Adrenal gland (tissue), 5 donors: ENCODE measurements at regions not wholly inside any gene's neighbourhood (a gene's known extent, or its start where the extent isn't known, plus 50 kb on each side); places are given as distances from the start of the nearest gene placed in this dataset.

Experiments
- POLR2A ChIP-seq, 2 donors: fragments of 450-650 bp; IDR thresholded peaks; one replicate each; pipeline ENCODE4 v1.6.1; 2017; ENCODE audit warnings: antibody characterized with exemption in 2 of 2, mild to moderate bottlenecking in 2 of 2, moderate library complexity in 1 of 2
- TF ChIP-seq, protein P1 (sequence below), 6 experiments: fragments of 450-650 bp in 4 of 6; fragments of 200-600 bp in 2 of 6; sonication (generic) in 1 of 6; IDR thresholded peaks; 1 replicate in 5 of 6; 2 replicates in 1 of 6; pipeline versions ENCODE4 v1.5.1 to v1.8.0; 2016 to 2021; ENCODE audit warnings: antibody characterized with exemption in 6 of 6, mild to moderate bottlenecking in 2 of 6, moderate library complexity in 1 of 6
- donor health status: DM: no; HTN: no; CAD: no.

DNA sequence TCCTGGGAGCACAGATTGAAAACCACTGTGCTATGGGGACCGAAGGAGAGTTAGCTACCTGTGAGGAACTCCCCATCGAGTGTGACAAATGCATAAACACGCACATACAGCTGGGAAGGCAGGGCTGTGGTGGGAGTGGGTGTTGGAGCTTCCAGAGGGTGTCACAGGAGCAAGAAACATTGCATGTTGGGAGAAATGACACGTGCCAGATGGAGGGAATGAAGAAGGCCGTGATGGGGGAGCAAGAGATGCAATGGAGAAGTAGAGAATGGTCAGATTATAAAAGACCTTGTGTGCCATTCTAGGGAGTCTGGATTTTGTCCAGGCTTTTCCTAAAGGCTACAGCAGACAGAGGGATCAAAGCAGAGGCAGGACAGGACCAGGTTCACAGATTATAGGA is 91.1 kb upstream of the NDUFV2 start:
- TF ChIP-seq, protein P1, sequence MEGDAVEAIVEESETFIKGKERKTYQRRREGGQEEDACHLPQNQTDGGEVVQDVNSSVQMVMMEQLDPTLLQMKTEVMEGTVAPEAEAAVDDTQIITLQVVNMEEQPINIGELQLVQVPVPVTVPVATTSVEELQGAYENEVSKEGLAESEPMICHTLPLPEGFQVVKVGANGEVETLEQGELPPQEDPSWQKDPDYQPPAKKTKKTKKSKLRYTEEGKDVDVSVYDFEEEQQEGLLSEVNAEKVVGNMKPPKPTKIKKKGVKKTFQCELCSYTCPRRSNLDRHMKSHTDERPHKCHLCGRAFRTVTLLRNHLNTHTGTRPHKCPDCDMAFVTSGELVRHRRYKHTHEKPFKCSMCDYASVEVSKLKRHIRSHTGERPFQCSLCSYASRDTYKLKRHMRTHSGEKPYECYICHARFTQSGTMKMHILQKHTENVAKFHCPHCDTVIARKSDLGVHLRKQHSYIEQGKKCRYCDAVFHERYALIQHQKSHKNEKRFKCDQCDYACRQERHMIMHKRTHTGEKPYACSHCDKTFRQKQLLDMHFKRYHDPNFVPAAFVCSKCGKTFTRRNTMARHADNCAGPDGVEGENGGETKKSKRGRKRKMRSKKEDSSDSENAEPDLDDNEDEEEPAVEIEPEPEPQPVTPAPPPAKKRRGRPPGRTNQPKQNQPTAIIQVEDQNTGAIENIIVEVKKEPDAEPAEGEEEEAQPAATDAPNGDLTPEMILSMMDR (IDR thresholded peaks at IDR 0.05) = no peak
- no peak for TF ChIP-seq POLR2A (IDR thresholded peaks at IDR 0.05)
